NB4 (cell line): ENCODE measurements at regions not wholly inside any gene's neighbourhood (a gene's known extent, or its start where the extent isn't known, plus 50 kb on each side); places are given as distances from the start of the nearest gene placed in this dataset.

Source experiments
- DNase-seq: peaks from one replicate; pipeline ENCODE4 v3.0.0; 2010; ENCODE audit warnings: low read depth
- H3K4me3 ChIP-seq: one replicate; pipeline ENCODE4 v1.5.1; 2011; ENCODE audit warnings: mild to moderate bottlenecking, low read depth, low read length, moderate library complexity
- CTCF ChIP-seq: IDR thresholded peaks from one replicate; pipeline ENCODE4 v1.5.1; 2012; ENCODE audit warnings: low read depth, low read length
- MAX ChIP-seq: IDR thresholded peaks from 2 replicates; pipeline ENCODE4 v1.6.1; 2011; ENCODE audit warnings: low read depth, low read length
- MYC ChIP-seq: IDR thresholded peaks from 2 replicates; pipeline ENCODE4 v1.6.1; 2011; ENCODE audit warnings: low read depth, low read length
- POLR2A ChIP-seq: IDR thresholded peaks from 2 replicates; pipeline ENCODE4 v1.6.1; 2011; ENCODE audit warnings: mild to moderate bottlenecking; ENCODE audit not compliant: insufficient read length; ENCODE audit errors: extremely low read depth

- no peak overlapping the region for H3K4me3 ChIP-seq
- no peak for DNase-seq
- TF ChIP-seq CTCF (no peak), MYC (no peak), MAX (no peak), POLR2A (no peak)
Observed at GRCh38 chr16:85324488-85324887, 212.2 kb upstream of the CIBAR2 start.

- peak; percentile 49 for DNase-seq
- no peak for TF ChIP-seq POLR2A
- no peak for TF ChIP-seq MYC
- no peak for TF ChIP-seq MAX
- TF ChIP-seq CTCF = no peak
- H3K4me3 ChIP-seq = no peak overlapping the region
Observed at GRCh38 chr16:85326113-85326793, 214.0 kb upstream of the CIBAR2 start.

GRCh38 chr16:85326794-85327181 lies 214.5 kb upstream of the CIBAR2 start:
- TF ChIP-seq MAX (no peak), MYC (no peak), POLR2A (no peak), CTCF (no peak)
- no peak for DNase-seq
- H3K4me3 ChIP-seq = no peak overlapping the region

GRCh38 chr16:85327731-85328675 lies 215.7 kb upstream of the CIBAR2 start:
- no peak for DNase-seq
- no peak overlapping the region for H3K4me3 ChIP-seq
- no peak for TF ChIP-seq MYC
- no peak for TF ChIP-seq CTCF

- no peak for DNase-seq
- H3K4me3 ChIP-seq = no peak overlapping the region
- TF ChIP-seq MYC (no peak), MAX (no peak), POLR2A (no peak), CTCF (no peak)
Observed at GRCh38 chr16:85328676-85329058, 216.4 kb upstream of the CIBAR2 start.
